NCI-H1092 treated with DMSO at 0.1 percent for 48 hours (cell line): ENCODE measurements at regions not wholly inside any gene's neighbourhood (a gene's known extent, or its start where the extent isn't known, plus 50 kb on each side); places are given as distances from the start of the nearest gene placed in this dataset.
"Not testable (repeated sequence)": the region's sequence is repeated elsewhere in the genome, so short reads cannot be mapped to it uniquely, and the experiment has no call there.

Experiments used
- DNase-seq: peaks from one replicate; lab custom pipeline; 2025; lab: John Stamatoyannopoulos, UW

- not testable (repeated sequence) for DNase-seq
These were observed 71.6 kb downstream of the PCMTD2 start for GRCh38 chr20:64327223-64327549.

GRCh38 chr20:64327550-64328317, 72.2 kb downstream of the PCMTD2 start:
- peak; percentile 19 for DNase-seq

- not testable (repeated sequence) for DNase-seq
These were observed 73.2 kb downstream of the PCMTD2 start for GRCh38 chr20:64328595-64329250.

GRCh38 chr20:64332627-64333026, 77.1 kb downstream of the PCMTD2 start:
- not testable (repeated sequence) for DNase-seq
